ENCODE measurements at regions not wholly inside any gene's neighbourhood (a gene's known extent, or its start where the extent isn't known, plus 50 kb on each side); places are given as distances from the start of the nearest gene placed in this dataset.
A peak's percentile ranks its signal among the peaks of the same experiment; 100 is the strongest.

GRCh38 chr2:150971910-150972309 lies 289.8 kb downstream of the RBM43 start:
- TF ChIP-seq, protein P1, sequence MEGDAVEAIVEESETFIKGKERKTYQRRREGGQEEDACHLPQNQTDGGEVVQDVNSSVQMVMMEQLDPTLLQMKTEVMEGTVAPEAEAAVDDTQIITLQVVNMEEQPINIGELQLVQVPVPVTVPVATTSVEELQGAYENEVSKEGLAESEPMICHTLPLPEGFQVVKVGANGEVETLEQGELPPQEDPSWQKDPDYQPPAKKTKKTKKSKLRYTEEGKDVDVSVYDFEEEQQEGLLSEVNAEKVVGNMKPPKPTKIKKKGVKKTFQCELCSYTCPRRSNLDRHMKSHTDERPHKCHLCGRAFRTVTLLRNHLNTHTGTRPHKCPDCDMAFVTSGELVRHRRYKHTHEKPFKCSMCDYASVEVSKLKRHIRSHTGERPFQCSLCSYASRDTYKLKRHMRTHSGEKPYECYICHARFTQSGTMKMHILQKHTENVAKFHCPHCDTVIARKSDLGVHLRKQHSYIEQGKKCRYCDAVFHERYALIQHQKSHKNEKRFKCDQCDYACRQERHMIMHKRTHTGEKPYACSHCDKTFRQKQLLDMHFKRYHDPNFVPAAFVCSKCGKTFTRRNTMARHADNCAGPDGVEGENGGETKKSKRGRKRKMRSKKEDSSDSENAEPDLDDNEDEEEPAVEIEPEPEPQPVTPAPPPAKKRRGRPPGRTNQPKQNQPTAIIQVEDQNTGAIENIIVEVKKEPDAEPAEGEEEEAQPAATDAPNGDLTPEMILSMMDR (IDR thresholded peaks at IDR 0.05; ENCODE audit: insufficient read depth, low read depth, low read length): no peak
- no peak for DNase-seq (ENCODE audit: low read depth)
- no peak overlapping the region for H3K4me3 ChIP-seq (ENCODE audit: low read depth, low read length)

- TF ChIP-seq, protein P1 (IDR thresholded peaks at IDR 0.05; ENCODE audit: insufficient read depth, low read depth, low read length): no peak
- DNase-seq (ENCODE audit: low read depth): no peak
- H3K4me3 ChIP-seq (ENCODE audit: low read depth, low read length): no peak overlapping the region
Observed at GRCh38 chr2:150963336-150963735, 298.3 kb downstream of the RBM43 start.

GRCh38 chr2:150955231-150955630 lies 306.4 kb downstream of the RBM43 start:
- TF ChIP-seq, protein P1 (IDR thresholded peaks at IDR 0.05; ENCODE audit: insufficient read depth, low read depth, low read length): no peak
- DNase-seq (ENCODE audit: low read depth): no peak
- H3K4me3 ChIP-seq (ENCODE audit: low read depth, low read length): no peak overlapping the region

- no peak overlapping the region for H3K4me3 ChIP-seq (ENCODE audit: low read depth, low read length)
- TF ChIP-seq, protein P1 (IDR thresholded peaks at IDR 0.05; ENCODE audit: insufficient read depth, low read depth, low read length): no peak
- DNase-seq (ENCODE audit: low read depth): no peak
Observed at GRCh38 chr2:150946831-150947230, 314.8 kb downstream of the RBM43 start.

GRCh38 chr2:150944315-150944714 lies 317.3 kb downstream of the RBM43 start:
- H3K4me3 ChIP-seq (ENCODE audit: low read depth, low read length): no peak overlapping the region
- no peak for DNase-seq (ENCODE audit: low read depth)
- TF ChIP-seq, protein P1 (IDR thresholded peaks at IDR 0.05; ENCODE audit: insufficient read depth, low read depth, low read length): no peak

DNA sequence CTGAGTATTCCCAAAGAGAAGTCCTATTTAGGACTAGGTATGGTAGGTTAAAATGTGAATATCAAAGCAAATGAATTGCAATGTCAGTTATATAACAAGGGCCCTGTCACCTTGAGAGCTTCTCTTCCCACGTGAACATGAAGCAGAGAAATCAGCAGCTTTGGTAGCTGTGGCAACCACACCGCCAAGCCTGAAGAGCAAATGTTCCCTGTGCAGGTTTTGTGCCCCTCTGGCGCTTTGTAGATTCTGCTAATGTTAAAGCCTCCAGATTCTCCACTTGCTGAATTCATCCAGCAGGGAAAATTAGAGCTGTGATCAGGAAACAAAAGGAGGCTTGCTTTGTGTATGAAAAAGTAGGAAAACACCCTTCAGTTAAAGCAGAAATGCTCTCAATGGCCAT lies 322.6 kb downstream of the RBM43 start:
- no peak for DNase-seq (ENCODE audit: low read depth)
- TF ChIP-seq, protein P1 (IDR thresholded peaks at IDR 0.05; ENCODE audit: insufficient read depth, low read depth, low read length): no peak
- no peak overlapping the region for H3K4me3 ChIP-seq (ENCODE audit: low read depth, low read length)

DNA sequence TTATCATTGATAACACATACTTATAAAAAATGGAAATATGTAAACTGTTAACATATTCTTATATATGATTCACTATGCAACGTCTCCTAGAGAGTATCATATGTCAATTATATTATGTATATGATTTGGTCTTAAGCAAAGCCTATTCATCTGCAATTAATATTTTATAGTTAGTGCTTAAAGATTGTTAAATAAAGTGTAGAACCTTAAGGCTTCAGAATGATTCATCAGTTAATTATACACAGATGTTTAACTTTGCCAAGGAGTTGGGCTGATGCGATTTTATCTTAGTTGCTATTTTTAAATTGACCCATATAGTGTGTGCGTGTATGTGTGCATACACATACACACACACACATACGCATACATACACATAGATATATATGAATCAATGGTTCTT lies 323.1 kb downstream of the RBM43 start:
- peak; percentile 29 for DNase-seq (ENCODE audit: low read depth)

More for the DNA sequence above, 323.1 kb downstream of the RBM43 start:
- no peak overlapping the region for H3K4me3 ChIP-seq (ENCODE audit: low read depth, low read length)
- TF ChIP-seq, protein P1 (IDR thresholded peaks at IDR 0.05; ENCODE audit: insufficient read depth, low read depth, low read length): no peak
